SH-SY5Y (cell line): ENCODE measurements at regions not wholly inside any gene's neighbourhood (a gene's known extent, or its start where the extent isn't known, plus 50 kb on each side); places are given as distances from the start of the nearest gene placed in this dataset.

Experiments used
- GATA2 ChIP-seq: IDR thresholded peaks from 2 replicates; pipeline ENCODE4 v1.6.1; 2011; ENCODE audit warnings: mild to moderate bottlenecking, low read depth, low read length
- GATA3 ChIP-seq: IDR thresholded peaks from 2 replicates; pipeline ENCODE4 v1.6.1; 2011; ENCODE audit warnings: low read depth, mild to moderate bottlenecking, low read length, moderate library complexity

GRCh38 chr3:180280555-180280954 lies 243.8 kb upstream of the PEX5L start:
- TF ChIP-seq GATA3 (no peak), GATA2 (no peak)
